ENCODE measurements at regions not wholly inside any gene's neighbourhood (a gene's known extent, or its start where the extent isn't known, plus 50 kb on each side); places are given as distances from the start of the nearest gene placed in this dataset.

DNA sequence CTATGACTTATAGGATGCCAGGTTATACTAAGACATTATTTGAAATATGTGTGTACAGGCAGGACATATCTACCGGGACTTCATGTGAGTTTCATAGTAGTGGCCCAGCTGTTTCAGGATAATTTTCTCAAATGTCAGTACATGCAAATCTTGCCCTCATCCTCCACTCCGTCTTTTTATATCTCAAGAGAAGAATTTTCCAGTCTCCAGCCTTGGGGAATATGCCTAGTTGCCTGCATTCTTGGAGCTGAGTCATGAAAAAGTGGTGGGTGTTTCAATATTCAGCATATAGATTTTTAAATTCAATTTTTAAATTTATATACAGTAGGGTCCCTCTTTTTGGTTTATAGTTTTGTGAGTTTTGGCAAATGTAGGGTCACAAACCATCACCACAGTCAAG, 236.7 kb downstream of the OTUD1 start:
- TF ChIP-seq, protein P1, sequence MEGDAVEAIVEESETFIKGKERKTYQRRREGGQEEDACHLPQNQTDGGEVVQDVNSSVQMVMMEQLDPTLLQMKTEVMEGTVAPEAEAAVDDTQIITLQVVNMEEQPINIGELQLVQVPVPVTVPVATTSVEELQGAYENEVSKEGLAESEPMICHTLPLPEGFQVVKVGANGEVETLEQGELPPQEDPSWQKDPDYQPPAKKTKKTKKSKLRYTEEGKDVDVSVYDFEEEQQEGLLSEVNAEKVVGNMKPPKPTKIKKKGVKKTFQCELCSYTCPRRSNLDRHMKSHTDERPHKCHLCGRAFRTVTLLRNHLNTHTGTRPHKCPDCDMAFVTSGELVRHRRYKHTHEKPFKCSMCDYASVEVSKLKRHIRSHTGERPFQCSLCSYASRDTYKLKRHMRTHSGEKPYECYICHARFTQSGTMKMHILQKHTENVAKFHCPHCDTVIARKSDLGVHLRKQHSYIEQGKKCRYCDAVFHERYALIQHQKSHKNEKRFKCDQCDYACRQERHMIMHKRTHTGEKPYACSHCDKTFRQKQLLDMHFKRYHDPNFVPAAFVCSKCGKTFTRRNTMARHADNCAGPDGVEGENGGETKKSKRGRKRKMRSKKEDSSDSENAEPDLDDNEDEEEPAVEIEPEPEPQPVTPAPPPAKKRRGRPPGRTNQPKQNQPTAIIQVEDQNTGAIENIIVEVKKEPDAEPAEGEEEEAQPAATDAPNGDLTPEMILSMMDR (IDR thresholded peaks at IDR 0.05; ENCODE audit: low read length, missing control alignments): no peak
- no peak for DNase-seq (ENCODE audit: low read depth)
- no peak overlapping the region for H3K4me3 ChIP-seq (replicated peaks; ENCODE audit: low read depth, low read length)

GRCh38 chr10:23676296-23676695, 237.4 kb downstream of the OTUD1 start:
- no peak overlapping the region for H3K4me3 ChIP-seq (replicated peaks; ENCODE audit: low read depth, low read length)
- DNase-seq (ENCODE audit: low read depth): no peak
- TF ChIP-seq, protein P1 (IDR thresholded peaks at IDR 0.05; ENCODE audit: low read length, missing control alignments): no peak

DNA sequence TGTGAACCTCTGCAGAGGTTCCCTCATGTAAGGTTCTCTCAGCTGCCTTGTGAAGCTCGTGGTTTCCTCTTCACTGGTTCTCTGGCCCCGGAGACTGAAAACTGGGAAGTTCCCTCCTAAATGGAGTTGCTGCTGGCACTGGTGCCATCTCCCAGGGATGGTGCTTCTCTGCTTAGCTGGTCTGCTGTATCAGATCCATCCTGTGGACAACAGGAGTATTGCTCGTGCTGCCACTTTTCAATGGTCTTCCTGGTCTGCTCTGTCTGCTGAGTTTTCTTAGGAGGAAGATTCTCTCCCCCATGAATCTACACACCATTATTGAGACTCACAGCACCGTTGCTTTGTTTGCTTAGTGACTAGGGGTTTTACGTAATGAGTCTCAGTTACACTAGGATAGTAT, 247.8 kb downstream of the OTUD1 start:
- no peak for DNase-seq (ENCODE audit: low read depth)
- TF ChIP-seq, protein P1 (IDR thresholded peaks at IDR 0.05; ENCODE audit: low read length, missing control alignments): no peak
- no peak overlapping the region for H3K4me3 ChIP-seq (replicated peaks; ENCODE audit: low read depth, low read length)

DNA sequence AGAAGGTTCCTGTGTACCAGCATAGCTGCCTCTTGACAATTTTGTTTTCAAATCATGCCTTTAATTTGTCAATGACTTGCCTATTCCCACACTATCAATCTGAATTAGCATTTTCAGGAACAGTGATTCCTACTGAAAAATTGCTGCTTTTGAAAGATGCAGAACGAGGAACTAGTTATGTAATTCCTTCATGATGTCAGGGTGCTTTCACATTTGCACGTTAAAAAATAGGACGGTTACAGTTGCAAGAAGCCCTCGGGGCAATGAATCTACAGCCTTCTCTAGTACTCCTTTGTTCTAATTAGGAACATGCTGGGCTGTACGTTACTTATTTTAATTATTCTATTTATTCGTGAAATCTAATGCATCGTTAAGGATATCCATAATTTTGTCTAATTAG, 253.9 kb downstream of the OTUD1 start:
- TF ChIP-seq, protein P1 (IDR thresholded peaks at IDR 0.05; ENCODE audit: low read length, missing control alignments): no peak
- H3K4me3 ChIP-seq (replicated peaks; ENCODE audit: low read depth, low read length): no peak overlapping the region
- DNase-seq (ENCODE audit: low read depth): no peak

GRCh38 chr10:23693501-23693901, 254.6 kb downstream of the OTUD1 start:
- DNase-seq (ENCODE audit: low read depth): no peak
- H3K4me3 ChIP-seq (replicated peaks; ENCODE audit: low read depth, low read length): no peak overlapping the region
- TF ChIP-seq, protein P1 (IDR thresholded peaks at IDR 0.05; ENCODE audit: low read length, missing control alignments): no peak

DNA sequence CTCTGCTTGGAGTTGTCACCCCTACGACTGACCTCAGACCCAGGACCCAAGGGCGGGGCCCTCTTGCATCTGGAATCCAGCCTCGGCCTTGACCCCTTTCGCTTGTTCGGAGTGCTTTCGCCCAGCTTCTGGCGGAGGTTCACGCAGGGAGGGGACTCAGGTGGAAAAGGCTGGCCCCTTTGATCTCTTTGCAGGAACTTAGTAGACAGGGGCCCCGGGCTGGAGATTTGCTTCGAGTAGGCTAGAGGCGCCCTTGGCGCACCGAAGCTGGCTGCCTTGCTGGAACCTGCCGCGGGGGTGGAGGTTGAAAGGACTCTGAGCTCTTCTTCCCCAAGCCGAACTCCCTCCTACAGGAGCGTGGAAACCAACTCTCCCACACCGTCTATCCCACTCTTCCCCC, 255.1 kb downstream of the OTUD1 start:
- TF ChIP-seq, protein P1 (IDR thresholded peaks at IDR 0.05; ENCODE audit: low read length, missing control alignments): no peak
- no peak for DNase-seq (ENCODE audit: low read depth)
- H3K4me3 ChIP-seq (replicated peaks; ENCODE audit: low read depth, low read length): no peak overlapping the region

DNA sequence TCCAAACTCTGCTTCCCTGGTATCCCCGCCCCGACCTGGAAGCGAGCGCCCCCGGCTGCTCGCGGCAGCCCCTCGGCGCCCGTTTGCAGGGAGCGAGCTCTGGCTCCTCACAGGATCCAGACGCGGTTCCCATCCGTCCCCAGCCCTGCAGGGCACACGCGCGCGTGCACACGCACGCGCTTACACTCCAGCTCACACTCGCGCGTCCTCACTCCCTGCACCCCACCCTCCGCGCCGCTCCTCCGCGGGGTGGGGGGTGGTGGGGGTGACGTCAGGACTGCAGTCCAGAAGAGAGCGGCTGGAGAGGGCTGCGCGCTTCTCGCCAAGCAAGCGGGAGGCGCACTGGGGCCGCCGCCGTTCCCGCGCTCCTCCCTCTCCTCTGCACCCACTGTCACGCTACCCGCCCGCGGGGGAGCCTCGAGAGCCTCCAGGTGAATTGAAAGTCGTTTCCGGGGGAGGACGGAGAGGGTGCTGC, 255.6 kb downstream of the OTUD1 start:
- TF ChIP-seq, protein P1 (IDR thresholded peaks at IDR 0.05; ENCODE audit: low read length, missing control alignments): no peak
- DNase-seq (ENCODE audit: low read depth): no peak
- no peak overlapping the region for H3K4me3 ChIP-seq (replicated peaks; ENCODE audit: low read depth, low read length)
